Parathyroid adenoma (tissue), 2 donors: ENCODE measurements at regions not wholly inside any gene's neighbourhood (a gene's known extent, or its start where the extent isn't known, plus 50 kb on each side); places are given as distances from the start of the nearest gene placed in this dataset.

Source experiments
- H2AFZ ChIP-seq: fragments of 300-600 bp; sonication (generic); one replicate; pipeline ENCODE4 v1.7.0; 2017; ENCODE audit warnings: antibody characterized with exemption, mild to moderate bottlenecking
- H3K27ac ChIP-seq: fragments of 300-600 bp; sonication (generic); one replicate; pipeline ENCODE4 v1.7.0; 2017
- H3K27me3 ChIP-seq: fragments of 300-600 bp; sonication (generic); one replicate; pipeline ENCODE4 v1.7.0; 2017; ENCODE audit warnings: low read length; ENCODE audit not compliant: control insufficient read depth, insufficient read depth
- H3K36me3 ChIP-seq: fragments of 300-600 bp; sonication (generic); one replicate; pipeline ENCODE4 v1.7.0; 2017; ENCODE audit warnings: low read length; ENCODE audit not compliant: control insufficient read depth, insufficient read depth
- H3K4me1 ChIP-seq: fragments of 300-600 bp; sonication (generic); one replicate; pipeline ENCODE4 v1.7.0; 2017; ENCODE audit warnings: control low read depth
- H3K4me2 ChIP-seq: fragments of 300-600 bp; sonication (generic); one replicate; pipeline ENCODE4 v1.7.0; 2017; ENCODE audit warnings: low read length
- H3K4me3 ChIP-seq: fragments of 300-600 bp; sonication (generic); one replicate; pipeline ENCODE4 v1.7.0; 2017; ENCODE audit warnings: low read depth, low read length
- H3K79me2 ChIP-seq: fragments of 300-600 bp; sonication (generic); one replicate; pipeline ENCODE4 v1.7.0; 2017; ENCODE audit warnings: control low read depth
- H3K9ac ChIP-seq: fragments of 300-600 bp; sonication (generic); one replicate; pipeline ENCODE4 v1.7.0; 2017; ENCODE audit warnings: mild to moderate bottlenecking
- H3K9me3 ChIP-seq: fragments of 300-600 bp; sonication (generic); one replicate; pipeline ENCODE4 v1.7.0; 2017; ENCODE audit warnings: low read length; ENCODE audit not compliant: control insufficient read depth
- TF ChIP-seq, protein P1 (sequence below): fragments of 300-600 bp; sonication (generic); IDR thresholded peaks from one replicate; pipeline ENCODE4 v1.7.0; 2017; ENCODE audit warnings: antibody characterized with exemption, mild to moderate bottlenecking
- donor health status: primary hyperparathyroidism.

DNA sequence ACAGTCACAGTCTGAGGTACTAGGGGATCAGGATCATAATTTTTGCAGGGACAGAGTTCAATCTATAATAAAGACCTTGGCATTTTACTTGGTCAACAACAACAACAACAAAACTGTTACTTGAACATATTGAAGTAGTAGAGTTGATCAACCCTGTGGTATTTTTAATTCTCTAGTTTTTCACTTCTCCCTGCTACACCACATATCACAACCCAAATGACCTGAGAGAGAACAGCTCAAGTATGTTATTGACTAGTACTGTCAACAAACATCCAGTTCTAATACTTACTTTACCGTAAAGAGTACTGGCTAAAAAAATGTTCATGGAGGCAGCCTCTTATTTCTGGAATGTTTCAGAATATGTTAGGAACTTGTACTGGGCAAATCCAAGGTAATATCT lies 90.5 kb upstream of the FAM3C start:
- Histone ChIP-seq H3K9me3 (no peaks in the 10 kb centered on the region), H3K9ac (no peak overlapping the region), H3K36me3 (no peaks in the 10 kb centered on the region), H3K27ac (no peak overlapping the region), H3K4me1 (no peaks in the 10 kb centered on the region), H3K4me2 (no peak overlapping the region), H3K79me2 (no peaks in the 10 kb centered on the region), H3K4me3 (no peak overlapping the region), H3K27me3 (no peaks in the 10 kb centered on the region), H2AFZ (no peak overlapping the region)
- TF ChIP-seq, protein P1, sequence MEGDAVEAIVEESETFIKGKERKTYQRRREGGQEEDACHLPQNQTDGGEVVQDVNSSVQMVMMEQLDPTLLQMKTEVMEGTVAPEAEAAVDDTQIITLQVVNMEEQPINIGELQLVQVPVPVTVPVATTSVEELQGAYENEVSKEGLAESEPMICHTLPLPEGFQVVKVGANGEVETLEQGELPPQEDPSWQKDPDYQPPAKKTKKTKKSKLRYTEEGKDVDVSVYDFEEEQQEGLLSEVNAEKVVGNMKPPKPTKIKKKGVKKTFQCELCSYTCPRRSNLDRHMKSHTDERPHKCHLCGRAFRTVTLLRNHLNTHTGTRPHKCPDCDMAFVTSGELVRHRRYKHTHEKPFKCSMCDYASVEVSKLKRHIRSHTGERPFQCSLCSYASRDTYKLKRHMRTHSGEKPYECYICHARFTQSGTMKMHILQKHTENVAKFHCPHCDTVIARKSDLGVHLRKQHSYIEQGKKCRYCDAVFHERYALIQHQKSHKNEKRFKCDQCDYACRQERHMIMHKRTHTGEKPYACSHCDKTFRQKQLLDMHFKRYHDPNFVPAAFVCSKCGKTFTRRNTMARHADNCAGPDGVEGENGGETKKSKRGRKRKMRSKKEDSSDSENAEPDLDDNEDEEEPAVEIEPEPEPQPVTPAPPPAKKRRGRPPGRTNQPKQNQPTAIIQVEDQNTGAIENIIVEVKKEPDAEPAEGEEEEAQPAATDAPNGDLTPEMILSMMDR, result no peak

GRCh38 chr7:121485467-121486243 lies 89.5 kb upstream of the FAM3C start:
- no peaks in the 10 kb centered on the region for H3K36me3 ChIP-seq
- no peaks in the 10 kb centered on the region for H3K4me1 ChIP-seq
- no peak overlapping the region for H3K4me2 ChIP-seq
- no peaks in the 10 kb centered on the region for H3K27me3 ChIP-seq
- TF ChIP-seq, protein P1, result no peak
- H3K9me3 ChIP-seq, result no peaks in the 10 kb centered on the region
- H2AFZ ChIP-seq, result no peak overlapping the region
- no peak overlapping the region for H3K27ac ChIP-seq
- no peaks in the 10 kb centered on the region for H3K79me2 ChIP-seq
- H3K4me3 ChIP-seq, result no peak overlapping the region
- H3K9ac ChIP-seq, result no peak overlapping the region

GRCh38 chr7:121484089-121484763 lies 88.1 kb upstream of the FAM3C start:
- Histone ChIP-seq H3K4me2 (no peak overlapping the region), H3K79me2 (no peaks in the 10 kb centered on the region), H3K9me3 (no peaks in the 10 kb centered on the region), H2AFZ (no peak overlapping the region), H3K4me1 (no peaks in the 10 kb centered on the region), H3K36me3 (no peaks in the 10 kb centered on the region), H3K27me3 (no peaks in the 10 kb centered on the region), H3K27ac (no peak overlapping the region), H3K4me3 (no peak overlapping the region), H3K9ac (no peak overlapping the region)
- TF ChIP-seq, protein P1, result no peak

DNA sequence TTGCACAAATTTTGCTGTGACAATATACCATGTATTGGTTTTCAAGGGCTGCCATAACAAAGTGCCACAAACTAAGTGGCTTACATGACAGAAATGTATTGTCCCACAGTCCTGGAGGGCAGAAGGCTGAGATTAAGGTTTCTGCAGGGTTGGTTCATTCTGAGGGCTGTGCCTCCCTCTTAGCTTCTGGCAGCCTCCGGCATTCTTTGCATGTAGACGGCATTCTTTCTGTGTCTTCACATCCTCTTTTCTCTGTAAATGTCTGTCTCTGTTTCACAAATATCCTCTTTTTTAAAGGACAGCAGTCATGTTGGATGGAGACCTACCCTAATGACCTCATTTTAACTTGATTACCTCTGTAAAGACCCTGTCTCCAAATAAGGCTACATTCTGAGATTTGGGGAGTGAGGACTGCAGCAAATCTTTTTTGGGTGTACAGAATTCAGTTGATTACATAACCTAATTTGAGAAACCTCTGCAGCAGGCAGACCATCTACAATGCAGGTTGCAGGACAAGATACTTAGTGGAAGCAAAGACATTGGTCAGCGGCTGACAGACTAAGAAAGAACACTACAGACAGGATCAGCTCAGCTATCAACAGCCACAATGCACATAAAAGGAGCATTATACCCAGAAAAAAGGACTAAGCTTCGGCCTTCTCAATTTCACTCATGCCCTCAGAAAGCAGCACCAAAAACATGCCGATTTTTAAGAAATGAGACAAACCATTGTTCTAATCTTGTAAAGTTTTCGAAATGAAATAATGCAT lies 84.6 kb upstream of the FAM3C start:
- no peak overlapping the region for H3K9ac ChIP-seq
- H3K27ac ChIP-seq, result no peak overlapping the region
- H3K27me3 ChIP-seq, result no peaks in the 10 kb centered on the region
- no peaks in the 10 kb centered on the region for H3K36me3 ChIP-seq
- no peaks in the 10 kb centered on the region for H3K79me2 ChIP-seq
- TF ChIP-seq, protein P1, result no peak
- H3K4me2 ChIP-seq, result no peak overlapping the region
- no peaks in the 10 kb centered on the region for H3K9me3 ChIP-seq
- H3K4me3 ChIP-seq, result no peak overlapping the region
- H2AFZ ChIP-seq, result no peak overlapping the region
- no peaks in the 10 kb centered on the region for H3K4me1 ChIP-seq
